ENCODE measurements at regions not wholly inside any gene's neighbourhood (a gene's known extent, or its start where the extent isn't known, plus 50 kb on each side); places are given as distances from the start of the nearest gene placed in this dataset.
A peak's percentile ranks its signal among the peaks of the same experiment; 100 is the strongest.

GRCh38 chr20:19827818-19828217, 69.8 kb downstream of the RIN2 start:
- H3K4me3 ChIP-seq (IDR thresholded peaks at IDR 0.05; ENCODE audit: insufficient read depth, low read depth, low read length) = no peak overlapping the region
- H3K79me2 ChIP-seq (ENCODE audit: insufficient read depth, low read depth) = no peaks in the 10 kb centered on the region
- H2AFZ ChIP-seq (ENCODE audit: low read depth) = peak overlapping the region; percentile 8; the same call in 1 of the 2 replicates
- H3K27me3 ChIP-seq (ENCODE audit: insufficient read depth, low read depth) = no peaks in the 10 kb centered on the region
- no peaks in the 10 kb centered on the region for H4K20me1 ChIP-seq (ENCODE audit: insufficient read depth)
- H3K27ac ChIP-seq = no peak overlapping the region
- no peak overlapping the region for H3K9ac ChIP-seq
- no peak for TF ChIP-seq CTCF (conservative IDR thresholded peaks at IDR 0.05; ENCODE audit: low read depth, low read length)
- H3K4me2 ChIP-seq = peak overlapping the region; percentile 85
- H3K4me1 ChIP-seq (ENCODE audit: low read depth, poor library complexity, severe bottlenecking) = peaks cover 19% of the 10 kb centered on the region
- no peaks in the 10 kb centered on the region for H3K36me3 ChIP-seq (ENCODE audit: insufficient read depth)

- H3K4me1 ChIP-seq (ENCODE audit: low read depth, poor library complexity, severe bottlenecking) = peaks cover 19% of the 10 kb centered on the region
- peak overlapping the region; percentile 8; the same call in 1 of the 2 replicates for H2AFZ ChIP-seq (ENCODE audit: low read depth)
- H3K27me3 ChIP-seq (ENCODE audit: insufficient read depth, low read depth) = no peaks in the 10 kb centered on the region
- H3K79me2 ChIP-seq (ENCODE audit: insufficient read depth, low read depth) = no peaks in the 10 kb centered on the region
- no peak overlapping the region for H3K9ac ChIP-seq
- no peaks in the 10 kb centered on the region for H4K20me1 ChIP-seq (ENCODE audit: insufficient read depth)
- peak overlapping the region; percentile 85 for H3K4me2 ChIP-seq
- H3K36me3 ChIP-seq (ENCODE audit: insufficient read depth) = no peaks in the 10 kb centered on the region
- H3K27ac ChIP-seq = no peak overlapping the region
- no peak overlapping the region for H3K4me3 ChIP-seq (IDR thresholded peaks at IDR 0.05; ENCODE audit: insufficient read depth, low read depth, low read length)
- TF ChIP-seq CTCF (conservative IDR thresholded peaks at IDR 0.05; ENCODE audit: low read depth, low read length) = peak; percentile 57
Measured at GRCh38 chr20:19828232-19828631, 70.2 kb downstream of the RIN2 start.

GRCh38 chr20:19830211-19830785, 72.2 kb downstream of the RIN2 start:
- H4K20me1 ChIP-seq (ENCODE audit: insufficient read depth) = no peaks in the 10 kb centered on the region
- H3K9ac ChIP-seq = no peak overlapping the region
- H3K27me3 ChIP-seq (ENCODE audit: insufficient read depth, low read depth) = no peaks in the 10 kb centered on the region
- H3K4me3 ChIP-seq (IDR thresholded peaks at IDR 0.05; ENCODE audit: insufficient read depth, low read depth, low read length) = no peak overlapping the region
- no peak overlapping the region for H3K27ac ChIP-seq
- H3K4me1 ChIP-seq (ENCODE audit: low read depth, poor library complexity, severe bottlenecking) = peaks cover 19% of the 10 kb centered on the region
- H2AFZ ChIP-seq (ENCODE audit: low read depth) = no peak overlapping the region
- no peaks in the 10 kb centered on the region for H3K36me3 ChIP-seq (ENCODE audit: insufficient read depth)
- no peak overlapping the region for H3K4me2 ChIP-seq
- TF ChIP-seq CTCF (conservative IDR thresholded peaks at IDR 0.05; ENCODE audit: low read depth, low read length) = no peak
- no peaks in the 10 kb centered on the region for H3K79me2 ChIP-seq (ENCODE audit: insufficient read depth, low read depth)

- no peak for TF ChIP-seq CTCF (conservative IDR thresholded peaks at IDR 0.05; ENCODE audit: low read depth, low read length)
- H3K27me3 ChIP-seq (ENCODE audit: insufficient read depth, low read depth) = no peaks in the 10 kb centered on the region
- H3K4me3 ChIP-seq (IDR thresholded peaks at IDR 0.05; ENCODE audit: insufficient read depth, low read depth, low read length) = no peak overlapping the region
- H3K27ac ChIP-seq = no peak overlapping the region
- peaks cover 12% of the 10 kb centered on the region for H3K4me1 ChIP-seq (ENCODE audit: low read depth, poor library complexity, severe bottlenecking)
- no peak overlapping the region for H3K4me2 ChIP-seq
- H3K79me2 ChIP-seq (ENCODE audit: insufficient read depth, low read depth) = no peaks in the 10 kb centered on the region
- no peaks in the 10 kb centered on the region for H3K36me3 ChIP-seq (ENCODE audit: insufficient read depth)
- no peak overlapping the region for H2AFZ ChIP-seq (ENCODE audit: low read depth)
- no peaks in the 10 kb centered on the region for H4K20me1 ChIP-seq (ENCODE audit: insufficient read depth)
- H3K9ac ChIP-seq = no peak overlapping the region
Measured at GRCh38 chr20:19832875-19833274, 74.8 kb downstream of the RIN2 start.

All from KMS-11 (cell line).